GM23248 (cell line): ENCODE measurements at regions not wholly inside any gene's neighbourhood (a gene's known extent, or its start where the extent isn't known, plus 50 kb on each side); places are given as distances from the start of the nearest gene placed in this dataset.

ENCODE experiments used
- DNase-seq: peaks from one replicate; pipeline ENCODE4 v3.0.0-alpha.2; 2015
- H2AFZ ChIP-seq: fragments of 200-600 bp; sonication (generic); 2 replicates; pipeline ENCODE4 v1.6.1; 2016; ENCODE audit warnings: antibody characterized with exemption
- H3F3A ChIP-seq: fragments of 200-600 bp; sonication (generic); 2 replicates; pipeline ENCODE4 v1.6.1; 2016; ENCODE audit warnings: mild to moderate bottlenecking, antibody characterized with exemption, mixed run types; ENCODE audit not compliant: insufficient read depth
- H3K27ac ChIP-seq: fragments of 200-600 bp; sonication (generic); 2 replicates; pipeline ENCODE4 v1.5.1; 2016; ENCODE audit warnings: mild to moderate bottlenecking
- H3K27me3 ChIP-seq: fragments of 200-600 bp; sonication (generic); replicated peaks from 2 replicates; pipeline ENCODE4 v1.6.1; 2016; ENCODE audit warnings: mild to moderate bottlenecking; ENCODE audit not compliant: insufficient read depth
- H3K36me3 ChIP-seq: fragments of 200-600 bp; sonication (generic); 2 replicates; pipeline ENCODE4 v1.6.1; 2016; ENCODE audit warnings: low read depth, mild to moderate bottlenecking
- H3K4me1 ChIP-seq: fragments of 200-600 bp; sonication (generic); 2 replicates; pipeline ENCODE4 v1.6.1; 2016; ENCODE audit warnings: mild to moderate bottlenecking; ENCODE audit not compliant: insufficient read depth
- H3K4me2 ChIP-seq: fragments of 200-600 bp; sonication (generic); one replicate; pipeline ENCODE4 v1.6.1; 2016; ENCODE audit warnings: mild to moderate bottlenecking; ENCODE audit not compliant: unreplicated experiment
- H3K4me3 ChIP-seq: fragments of 200-600 bp; sonication (generic); 2 replicates; pipeline ENCODE4 v1.5.1; 2016; ENCODE audit warnings: mild to moderate bottlenecking
- H3K79me2 ChIP-seq: fragments of 200-600 bp; sonication (generic); 2 replicates; pipeline ENCODE4 v1.6.1; 2016; ENCODE audit warnings: mild to moderate bottlenecking; ENCODE audit not compliant: insufficient read depth
- H3K9ac ChIP-seq: fragments of 200-600 bp; sonication (generic); 2 replicates; pipeline ENCODE4 v1.6.1; 2016; ENCODE audit warnings: mild to moderate bottlenecking
- H3K9me2 ChIP-seq: fragments of 200-600 bp; sonication (generic); 2 replicates; pipeline ENCODE4 v1.6.1; 2016; ENCODE audit warnings: mixed run types, mild to moderate bottlenecking, moderate library complexity; ENCODE audit not compliant: insufficient read depth
- H3K9me3 ChIP-seq: fragments of 200-600 bp; sonication (generic); one replicate; pipeline ENCODE4 v1.6.1; 2017; ENCODE audit warnings: low read depth
- H4K20me1 ChIP-seq: fragments of 200-600 bp; sonication (generic); 2 replicates; pipeline ENCODE4 v1.6.0; 2016; ENCODE audit not compliant: insufficient read depth
- EZH2 ChIP-seq: fragments of 200-600 bp; sonication (generic); IDR thresholded peaks from 2 replicates; pipeline ENCODE4 v1.6.1; 2018; ENCODE audit warnings: antibody characterized with exemption, mild to moderate bottlenecking; ENCODE audit not compliant: insufficient read depth, poor library complexity, severe bottlenecking
- EZH2phosphoT487 ChIP-seq: fragments of 200-600 bp; sonication (generic); IDR thresholded peaks from 2 replicates; pipeline ENCODE4 v1.6.1; 2018; ENCODE audit warnings: antibody characterized with exemption, moderate library complexity, mild to moderate bottlenecking, low read depth; ENCODE audit not compliant: insufficient read depth
- WGBS, 2 experiments: methylation state at CpG; one replicate each; pipeline ENCODE4 v1.1.6; 2015 to 2017; ENCODE audit warnings: low lambda C conversion rate in 2 of 2, low coverage in 1 of 2; ENCODE audit errors: missing lambda C conversion rate in 2 of 2; 5-methylcytosine and 5-hydroxymethylcytosine counted together
- in situ Hi-C: fragments of 300-500 bp; cut with MboI; formaldehyde crosslinking; loops from 2 replicates; pipeline ENCODE4 v1.15.0; 2020

- H3K4me1 ChIP-seq: peaks cover 24% of the 10 kb centered on the region
- no peaks in the 10 kb centered on the region for H3K27me3 ChIP-seq
- DNase-seq: no peak
- H2AFZ ChIP-seq: no peak overlapping the region
- in situ Hi-C loops: no loop called here
- H3K27ac ChIP-seq: no peak overlapping the region
- no peak overlapping the region for H3K9ac ChIP-seq
- no peaks in the 10 kb centered on the region for H3K79me2 ChIP-seq
- no peaks in the 10 kb centered on the region for H3K36me3 ChIP-seq
- H3K4me2 ChIP-seq: no peak overlapping the region
- H3K4me3 ChIP-seq: no peak overlapping the region
- no peaks in the 10 kb centered on the region for H3K9me2 ChIP-seq
- 23 to 31% methylated on average over 3 of the region's 3 CpGs for WGBS, 2 experiments
- no peaks in the 10 kb centered on the region for H4K20me1 ChIP-seq
- H3F3A ChIP-seq: peaks cover 13% of the 10 kb centered on the region; the same call in 1 of the 2 replicates
- no peaks in the 10 kb centered on the region for H3K9me3 ChIP-seq
- TF ChIP-seq EZH2 (no peak), EZH2phosphoT487 (no peak)
Observed at GRCh38 chr7:41010418-41010817, 692.5 kb downstream of the INHBA start.

GRCh38 chr7:41007811-41008210, 695.1 kb downstream of the INHBA start:
- Histone ChIP-seq H3K27ac (no peak overlapping the region), H3K36me3 (no peaks in the 10 kb centered on the region), H3K4me3 (no peak overlapping the region), H3K4me1 (peaks cover 30% of the 10 kb centered on the region), H3K9ac (no peak overlapping the region), H3K27me3 (no peaks in the 10 kb centered on the region), H3K9me3 (no peaks in the 10 kb centered on the region), H3K79me2 (no peaks in the 10 kb centered on the region), H3K4me2 (no peak overlapping the region), H2AFZ (no peak overlapping the region), H3F3A (peaks cover 18% of the 10 kb centered on the region; the same call in 1 of the 2 replicates), H4K20me1 (no peaks in the 10 kb centered on the region), H3K9me2 (no peaks in the 10 kb centered on the region)
- in situ Hi-C loops: no loop called here
- TF ChIP-seq EZH2phosphoT487 (no peak), EZH2 (no peak)
- DNase-seq: no peak
- 84 to 90% methylated on average over 3 of the region's 3 CpGs for WGBS, 2 experiments

GRCh38 chr7:41007351-41007751, 695.5 kb downstream of the INHBA start:
- no peak for DNase-seq
- Histone ChIP-seq H3K4me3 (no peak overlapping the region), H3K79me2 (no peaks in the 10 kb centered on the region), H3K9me3 (no peaks in the 10 kb centered on the region), H3K27me3 (no peaks in the 10 kb centered on the region), H3K4me1 (peaks cover 30% of the 10 kb centered on the region), H3K36me3 (no peaks in the 10 kb centered on the region), H3K4me2 (no peak overlapping the region), H3K27ac (no peak overlapping the region), H4K20me1 (no peaks in the 10 kb centered on the region), H3K9me2 (no peaks in the 10 kb centered on the region), H3K9ac (no peak overlapping the region), H3F3A (peaks cover 18% of the 10 kb centered on the region; the same call in 1 of the 2 replicates), H2AFZ (no peak overlapping the region)
- TF ChIP-seq EZH2: no peak
- no peak for TF ChIP-seq EZH2phosphoT487
- in situ Hi-C loops: no loop called here
- WGBS, 2 experiments: 92 to 99% methylated on average over 4 of the region's 4 CpGs

- in situ Hi-C loops: no loop called here
- Histone ChIP-seq H3K27me3 (no peaks in the 10 kb centered on the region), H3K4me3 (no peak overlapping the region), H4K20me1 (no peaks in the 10 kb centered on the region), H2AFZ (no peak overlapping the region), H3K27ac (0 out of 2 replicates have a peak overlapping the region, but pooled peaks have one; percentile 14), H3K9me3 (no peaks in the 10 kb centered on the region), H3K36me3 (no peaks in the 10 kb centered on the region), H3K9me2 (no peaks in the 10 kb centered on the region), H3K9ac (no peak overlapping the region), H3K4me1 (peaks cover 30% of the 10 kb centered on the region), H3K4me2 (no peak overlapping the region), H3K79me2 (no peaks in the 10 kb centered on the region), H3F3A (peaks cover 18% of the 10 kb centered on the region; the same call in 1 of the 2 replicates)
- DNase-seq: peak; percentile 21
- WGBS, 2 experiments: 80 to 91% methylated on average over 2 of the region's 2 CpGs
- TF ChIP-seq EZH2 (no peak), EZH2phosphoT487 (no peak)
Observed at GRCh38 chr7:41006306-41006995, 696.4 kb downstream of the INHBA start.
